ENCODE measurements at regions not wholly inside any gene's neighbourhood (a gene's known extent, or its start where the extent isn't known, plus 50 kb on each side); places are given as distances from the start of the nearest gene placed in this dataset.

DNA sequence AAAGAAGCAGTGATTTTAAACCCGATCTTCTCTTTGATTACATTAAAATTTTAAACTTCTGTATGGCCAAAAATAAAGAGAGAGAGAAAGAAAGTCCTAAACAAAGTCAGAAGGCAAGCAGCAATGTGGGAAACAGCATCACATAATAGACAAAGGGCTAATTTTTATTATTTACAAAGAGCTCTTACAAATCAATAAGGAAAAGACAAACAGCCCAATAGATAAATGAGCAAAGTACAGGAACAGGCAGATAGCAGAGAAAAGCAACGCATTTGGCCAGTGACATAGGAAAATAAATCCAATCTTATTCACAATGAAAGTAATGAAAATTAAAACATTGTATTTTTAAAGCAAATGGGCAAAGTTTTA lies 93.1 kb downstream of the SALL1 start:
- TF ChIP-seq CTCF (conservative IDR thresholded peaks at IDR 0.05) = no peak
- H3K27ac ChIP-seq = no peak overlapping the region

DNA sequence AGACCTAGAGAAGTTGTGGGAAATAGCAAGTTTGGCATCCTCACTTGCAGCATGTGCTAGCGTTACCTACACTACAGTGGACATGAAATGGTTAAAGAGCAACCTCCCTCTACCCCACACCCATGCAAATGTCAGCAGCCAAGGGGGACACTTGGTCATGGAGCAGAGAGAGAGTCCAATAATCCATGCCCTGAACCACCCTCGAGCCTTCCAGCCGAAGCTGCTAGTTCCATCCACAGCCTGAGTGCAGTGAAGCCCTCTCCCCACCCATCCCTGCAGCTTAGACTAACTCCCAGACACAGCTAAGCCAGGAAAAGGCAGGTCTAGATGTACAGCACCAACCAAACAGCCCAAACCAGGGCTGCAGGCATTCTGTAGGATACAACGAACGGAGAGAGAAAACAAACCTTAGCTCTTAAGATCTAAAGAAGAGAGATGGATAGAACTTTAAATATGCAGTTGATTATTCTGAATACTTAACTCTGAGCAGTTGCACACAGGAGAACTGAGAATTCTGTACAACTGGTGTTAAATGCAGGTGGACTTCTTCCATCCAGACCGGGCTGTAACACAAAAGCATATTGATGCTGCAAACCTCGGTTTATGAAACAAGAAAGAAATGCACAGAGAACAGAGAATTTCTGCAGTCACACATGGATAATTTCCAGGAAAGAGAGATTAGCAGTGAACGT lies 93.8 kb downstream of the SALL1 start:
- H3K27ac ChIP-seq = no peak overlapping the region
- no peak for TF ChIP-seq CTCF (conservative IDR thresholded peaks at IDR 0.05)

- TF ChIP-seq CTCF (conservative IDR thresholded peaks at IDR 0.05) = no peak
- H3K27ac ChIP-seq = no peak overlapping the region
Observed at GRCh38 chr16:51056331-51056730, 94.7 kb downstream of the SALL1 start.

- no peak for TF ChIP-seq CTCF (conservative IDR thresholded peaks at IDR 0.05)
- H3K27ac ChIP-seq = no peak overlapping the region
Observed at GRCh38 chr16:51055434-51055833, 95.6 kb downstream of the SALL1 start.

GRCh38 chr16:51053775-51054174 lies 97.3 kb downstream of the SALL1 start:
- no peak overlapping the region for H3K27ac ChIP-seq
- no peak for TF ChIP-seq CTCF (conservative IDR thresholded peaks at IDR 0.05)

- no peak overlapping the region for H3K27ac ChIP-seq
Observed at GRCh38 chr16:51051671-51052070, 99.4 kb downstream of the SALL1 start.

DNA sequence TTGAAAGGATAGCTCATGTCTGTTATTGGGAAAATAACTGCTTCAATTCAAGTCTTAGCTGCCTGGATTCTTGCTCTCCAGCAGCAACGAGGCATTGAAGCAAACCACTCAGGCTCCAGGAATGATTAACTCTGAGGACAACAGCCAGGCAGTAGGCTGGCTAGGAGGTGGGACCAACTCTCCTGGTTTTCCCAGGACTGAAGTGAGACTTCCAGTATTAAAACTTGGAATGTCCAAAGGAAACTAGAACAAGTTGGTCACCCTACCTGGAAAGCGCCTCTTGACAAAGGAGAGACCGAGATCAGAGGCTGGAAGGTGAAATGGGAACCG lies 100.7 kb downstream of the SALL1 start:
- TF ChIP-seq CTCF (conservative IDR thresholded peaks at IDR 0.05) = no peak
- H3K27ac ChIP-seq = no peak overlapping the region

More at GRCh38 chr16:51051671-51052070, 99.4 kb downstream of the SALL1 start:
- no peak for TF ChIP-seq CTCF (conservative IDR thresholded peaks at IDR 0.05)
